ENCODE measurements at regions not wholly inside any gene's neighbourhood (a gene's known extent, or its start where the extent isn't known, plus 50 kb on each side); places are given as distances from the start of the nearest gene placed in this dataset.

DNA sequence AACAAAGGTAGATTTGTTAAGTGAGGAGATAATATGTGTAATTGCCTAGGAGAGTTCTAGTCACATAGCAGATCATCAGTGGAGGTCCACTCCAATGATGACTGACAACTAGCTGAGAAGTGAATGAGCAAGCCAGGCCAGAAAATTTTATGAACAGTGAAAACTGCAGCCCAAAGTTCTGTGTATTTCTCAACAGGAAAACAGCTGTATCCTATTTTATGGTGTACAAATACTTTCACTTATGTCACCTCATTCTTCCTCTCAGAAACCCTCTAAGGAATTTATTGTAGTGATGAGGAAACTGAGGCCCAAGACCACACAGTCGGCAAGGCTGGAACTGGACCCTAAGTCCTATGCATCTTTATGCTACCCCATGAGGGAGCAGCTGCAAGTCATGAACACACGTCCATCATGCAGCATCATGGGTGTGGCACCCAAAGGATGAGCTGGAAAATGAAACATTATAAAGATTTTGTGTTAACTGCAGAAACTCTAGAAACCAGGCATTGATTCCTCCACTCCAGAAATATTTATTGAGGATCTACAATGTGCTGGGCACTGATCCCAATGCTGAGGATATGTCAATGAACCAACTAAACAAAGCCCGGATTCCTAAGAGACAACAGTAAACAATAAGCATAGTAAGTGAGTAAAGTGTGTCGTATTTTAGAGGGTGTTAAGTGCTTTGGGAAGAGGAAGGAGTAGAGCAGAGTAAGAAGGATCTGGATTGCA, 99.5 kb upstream of the DUSP10 start (continued):
- TF ChIP-seq, protein P1, sequence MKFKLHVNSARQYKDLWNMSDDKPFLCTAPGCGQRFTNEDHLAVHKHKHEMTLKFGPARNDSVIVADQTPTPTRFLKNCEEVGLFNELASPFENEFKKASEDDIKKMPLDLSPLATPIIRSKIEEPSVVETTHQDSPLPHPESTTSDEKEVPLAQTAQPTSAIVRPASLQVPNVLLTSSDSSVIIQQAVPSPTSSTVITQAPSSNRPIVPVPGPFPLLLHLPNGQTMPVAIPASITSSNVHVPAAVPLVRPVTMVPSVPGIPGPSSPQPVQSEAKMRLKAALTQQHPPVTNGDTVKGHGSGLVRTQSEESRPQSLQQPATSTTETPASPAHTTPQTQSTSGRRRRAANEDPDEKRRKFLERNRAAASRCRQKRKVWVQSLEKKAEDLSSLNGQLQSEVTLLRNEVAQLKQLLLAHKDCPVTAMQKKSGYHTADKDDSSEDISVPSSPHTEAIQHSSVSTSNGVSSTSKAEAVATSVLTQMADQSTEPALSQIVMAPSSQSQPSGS (IDR thresholded peaks at IDR 0.05; ENCODE audit: low read length), result no peak
- TF ChIP-seq POLR2AphosphoS5 (IDR thresholded peaks at IDR 0.05; ENCODE audit: low read depth, low read length) (no peak), MAFK (IDR thresholded peaks at IDR 0.05; ENCODE audit: low read depth, low read length) (no peak), CHD2 (IDR thresholded peaks at IDR 0.05; ENCODE audit: low read length) (no peak), CHD1 (IDR thresholded peaks at IDR 0.05; ENCODE audit: low read depth, low read length) (no peak), SIN3A (conservative IDR thresholded peaks at IDR 0.05 in 1 of 2, IDR thresholded peaks at IDR 0.05 in 1 of 2; ENCODE audit: low read depth in 1 of 2, low read length in 2 of 2) (no peak), RNF2 (IDR thresholded peaks at IDR 0.05; ENCODE audit: borderline replicate concordance, low read depth, low read length, missing control alignments, poor library complexity, severe bottlenecking) (no peak)

All from H1 (cell line).